Stimulated activated CD4-positive, alpha-beta T cell treated with anti-CD3 and anti-CD28 coated beads, Interleukin-1b, Interleukin-23, amount 100 ng/mL, for 48 hours (primary cell): ENCODE measurements at regions not wholly inside any gene's neighbourhood (a gene's known extent, or its start where the extent isn't known, plus 50 kb on each side); places are given as distances from the start of the nearest gene placed in this dataset.
"Not testable (repeated sequence)": the region's sequence is repeated elsewhere in the genome, so short reads cannot be mapped to it uniquely, and the experiment has no call there.

Experiments used
- DNase-seq: peaks from one replicate; pipeline ENCODE4 v3.0.0-alpha.2; 2020

DNA sequence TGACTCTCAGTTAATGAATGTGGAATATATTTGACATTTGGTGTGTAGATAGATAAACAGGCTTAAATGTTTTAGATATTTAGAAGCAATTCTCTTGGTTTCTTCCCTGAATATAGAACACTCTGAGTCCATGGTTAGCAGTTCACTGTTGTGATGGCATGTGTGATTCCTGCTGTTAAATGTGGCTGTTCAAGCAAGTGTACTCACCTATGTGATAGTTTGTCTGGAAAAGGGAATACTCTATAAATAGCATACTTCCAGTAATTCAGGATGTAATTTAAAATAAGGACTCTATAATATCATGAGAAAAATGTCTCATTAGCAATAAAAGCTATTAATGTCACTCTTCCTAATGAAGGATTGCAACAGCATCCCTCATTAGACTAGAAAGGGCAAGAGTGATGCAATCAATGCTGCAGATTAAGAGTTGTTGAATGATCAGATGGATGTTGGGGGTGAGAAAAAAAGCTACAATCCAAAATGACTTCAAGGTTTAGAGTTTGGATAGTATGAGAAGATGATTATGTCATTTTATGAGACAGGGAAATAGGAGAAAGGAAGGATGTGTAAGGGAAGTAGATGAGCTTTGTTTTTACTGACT lies 201.8 kb upstream of the WDFY3 start:
- no peak for DNase-seq

DNA sequence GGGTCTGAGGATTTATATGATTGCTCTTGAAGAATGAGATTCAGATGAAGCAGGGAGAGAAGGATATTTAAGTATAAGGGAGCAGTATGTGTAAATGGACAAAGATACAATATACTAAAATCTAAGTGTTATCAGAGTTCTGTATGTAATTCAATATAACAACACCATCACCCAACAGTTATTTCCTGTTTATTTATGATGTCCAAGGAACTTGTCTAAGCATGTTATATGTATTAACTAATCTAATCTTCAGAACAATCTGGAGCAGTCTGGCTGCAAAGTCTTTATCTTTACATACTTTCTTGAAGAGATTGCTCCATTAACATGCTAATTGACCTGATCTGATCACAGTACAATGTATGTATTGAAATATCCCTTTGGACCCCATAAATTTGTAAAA lies 203.8 kb upstream of the WDFY3 start:
- DNase-seq: no peak

DNA sequence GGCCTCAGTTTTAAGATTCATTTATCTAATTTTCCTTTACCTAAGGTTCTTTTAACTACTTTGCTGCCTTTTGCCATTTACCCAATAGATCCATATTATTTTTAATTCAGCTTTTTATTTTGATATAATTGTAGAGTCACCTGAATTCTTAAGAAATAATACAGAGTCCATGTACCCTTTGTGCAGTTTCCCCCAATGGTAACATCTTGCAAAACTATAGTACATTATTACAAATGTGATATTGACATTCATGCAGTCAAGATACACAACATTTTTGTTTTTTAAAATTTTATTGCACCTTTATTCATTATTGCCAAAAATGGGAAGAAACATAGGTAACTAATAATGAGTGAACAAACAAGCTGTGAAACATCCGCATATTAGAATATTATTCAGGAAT lies 208.7 kb upstream of the WDFY3 start:
- no peak for DNase-seq

DNA sequence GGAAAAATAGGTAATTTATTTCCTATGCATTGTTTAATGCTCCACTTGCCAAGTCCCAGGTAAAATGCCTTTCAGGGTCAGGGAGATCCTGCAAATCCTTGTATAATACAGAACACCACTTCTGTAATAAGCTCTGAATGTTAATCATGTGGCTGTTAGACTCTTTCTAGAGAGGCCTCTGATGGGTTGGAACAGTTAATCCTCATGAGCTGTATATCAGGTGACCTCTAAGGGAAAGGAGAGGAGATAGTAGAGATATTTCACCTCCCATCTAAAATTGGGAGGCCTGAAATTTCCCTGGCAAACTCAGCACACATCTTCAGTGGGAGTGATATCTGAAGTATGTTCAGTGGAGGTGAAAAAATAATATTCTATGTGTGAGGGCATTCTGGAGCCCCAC lies 210.6 kb upstream of the WDFY3 start:
- no peak for DNase-seq

DNA sequence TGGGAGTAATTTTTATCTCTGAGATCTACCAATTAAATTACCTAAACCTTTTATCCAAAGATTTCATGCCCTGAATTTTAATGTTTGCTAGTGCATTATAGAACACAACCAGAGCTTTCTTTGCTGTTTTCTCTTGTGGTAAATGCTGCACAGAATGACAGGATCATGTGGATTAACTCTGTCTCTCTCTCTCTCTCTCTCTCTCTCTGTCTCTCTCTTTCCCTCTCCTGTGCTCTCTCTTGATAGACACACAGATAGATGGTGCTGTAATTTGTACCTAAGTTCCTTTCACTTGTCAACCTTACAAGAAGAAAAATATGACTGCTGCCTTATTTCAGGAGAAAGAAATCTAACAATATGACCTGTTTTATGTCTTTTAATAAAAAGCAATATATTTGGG lies 211.2 kb upstream of the WDFY3 start:
- DNase-seq: no peak

DNA sequence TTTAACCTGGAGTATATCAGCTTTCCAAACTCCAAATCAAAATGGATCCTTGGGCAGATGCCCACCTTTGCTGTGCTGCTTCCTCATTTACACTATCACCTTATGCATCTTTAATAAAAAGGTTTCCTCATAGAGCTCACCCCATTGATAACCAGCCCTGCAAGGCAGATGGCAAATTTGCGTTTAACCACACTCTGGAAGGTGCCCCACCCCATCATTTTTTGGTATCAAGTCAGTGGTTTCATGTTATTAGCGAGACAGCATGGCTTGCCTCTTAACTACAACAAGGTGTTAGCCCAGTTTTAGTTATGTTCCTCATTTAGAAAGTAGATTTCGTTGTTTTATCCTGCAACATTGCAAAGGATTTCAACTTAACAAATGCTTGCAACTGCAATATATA lies 214.0 kb upstream of the WDFY3 start:
- no peak for DNase-seq

DNA sequence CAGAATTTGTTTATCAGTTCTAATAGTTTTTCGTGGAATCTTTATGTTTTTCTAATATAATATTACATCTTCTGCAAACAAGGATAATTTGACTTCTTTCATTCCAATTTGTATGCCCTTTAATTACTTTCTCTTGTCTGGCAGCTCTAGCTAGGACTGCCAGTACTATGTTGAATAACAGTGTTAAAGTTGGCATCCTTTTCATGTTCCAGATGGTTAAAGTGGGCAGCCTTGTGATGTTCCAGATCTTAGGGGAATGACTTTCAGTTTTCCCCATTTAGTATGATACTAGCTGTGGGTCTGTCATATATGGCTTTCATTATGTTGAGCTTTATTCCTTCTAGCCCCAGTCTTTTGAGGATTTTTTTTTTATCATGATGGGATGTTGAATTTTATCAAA lies 220.6 kb upstream of the WDFY3 start:
- no peak for DNase-seq

DNA sequence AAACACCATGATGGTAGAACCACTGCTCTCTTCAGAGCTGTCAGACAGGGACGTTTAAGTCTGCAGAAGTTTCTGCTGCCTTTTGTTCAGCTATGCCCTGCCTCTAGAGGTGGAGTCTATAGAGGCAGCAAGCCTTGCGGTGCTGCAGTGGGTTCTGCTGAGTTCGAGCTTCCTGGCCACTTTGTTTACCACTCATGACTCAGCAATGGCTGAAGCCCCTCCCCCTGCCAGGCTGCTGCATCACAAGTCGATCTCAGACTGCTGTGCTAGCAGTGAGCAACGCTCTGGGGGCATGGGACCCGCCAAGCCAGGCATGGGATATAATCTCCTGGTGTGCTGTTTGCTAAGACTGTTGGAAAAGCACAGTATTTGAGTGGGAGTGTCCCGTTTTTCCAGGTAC lies 229.5 kb upstream of the WDFY3 start:
- DNase-seq: not testable (repeated sequence)

DNA sequence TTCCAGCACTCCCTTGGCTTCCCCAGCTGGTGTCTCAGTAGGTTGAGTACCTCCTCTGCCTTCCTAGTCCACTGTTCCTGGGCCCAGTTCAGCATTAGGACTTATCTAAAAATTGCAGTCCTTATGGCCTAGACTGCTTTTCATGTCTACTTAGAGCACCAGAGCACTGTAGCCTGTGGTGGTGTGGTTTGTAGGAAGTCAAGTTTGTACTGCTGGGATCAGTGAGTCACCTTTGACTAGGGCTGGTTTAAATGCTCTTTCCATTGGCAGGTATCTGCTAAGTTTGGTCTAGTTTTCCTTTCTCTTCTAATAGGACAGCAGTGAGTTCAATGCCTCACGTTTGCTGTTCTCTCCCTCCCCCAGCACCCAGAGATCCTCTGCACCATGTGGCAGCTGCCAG lies 233.6 kb upstream of the WDFY3 start:
- no peak for DNase-seq

DNA sequence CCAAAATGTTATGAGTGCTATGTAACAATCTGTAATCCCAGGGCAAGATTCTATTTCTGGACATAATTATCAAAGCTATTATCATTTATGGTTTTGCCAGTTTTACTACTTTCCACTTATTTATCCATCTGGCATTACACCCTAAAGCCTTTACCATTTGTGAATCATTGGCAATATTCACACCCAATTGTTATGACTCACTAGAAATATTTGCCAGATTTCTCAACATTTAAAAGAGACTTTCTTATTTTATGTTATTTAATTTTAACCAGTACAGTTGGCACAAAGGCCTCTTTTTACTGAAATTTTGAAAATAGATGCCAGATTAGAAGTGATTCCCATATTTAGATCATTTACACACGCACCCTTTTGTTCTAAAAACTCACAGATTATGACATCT lies 242.7 kb upstream of the WDFY3 start:
- no peak for DNase-seq

DNA sequence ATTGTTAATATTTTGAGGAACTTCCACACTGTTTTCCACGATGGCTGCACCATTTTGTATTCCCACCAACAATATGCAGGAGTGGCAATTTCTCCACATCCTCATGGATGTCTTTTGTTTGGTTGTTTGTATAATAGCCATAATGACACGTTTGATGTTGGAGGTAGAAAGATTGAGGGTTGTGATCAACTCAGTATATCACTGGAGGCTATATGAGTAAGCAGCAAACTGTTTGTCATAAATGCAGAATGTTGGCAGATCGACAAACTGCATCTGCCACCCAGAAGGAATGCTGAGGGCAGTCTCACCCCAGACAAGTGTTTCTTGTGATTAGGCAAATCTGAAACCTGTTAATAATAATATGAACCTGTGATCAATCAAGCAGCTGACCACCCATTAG lies 243.9 kb upstream of the WDFY3 start:
- no peak for DNase-seq

DNA sequence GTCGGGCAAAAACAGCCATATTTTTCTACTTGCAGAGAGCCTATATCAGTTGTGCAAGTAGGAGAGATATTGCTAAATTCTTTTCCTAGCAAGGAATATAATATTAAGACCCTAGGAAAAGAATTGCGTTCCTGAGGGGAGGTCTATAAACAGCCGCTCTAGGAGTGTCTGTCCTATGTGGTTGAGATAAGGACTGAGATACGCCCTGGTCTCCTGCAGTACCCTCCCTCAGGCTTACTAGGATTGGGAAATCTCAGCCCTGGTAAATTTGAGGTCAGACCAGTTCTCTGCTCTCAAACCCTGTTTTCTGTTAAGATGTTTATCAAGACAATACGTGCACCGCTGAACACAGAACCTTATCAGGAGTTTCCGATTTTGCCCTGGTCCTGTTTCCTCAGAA lies 250.1 kb upstream of the WDFY3 start:
- not testable (repeated sequence) for DNase-seq

DNA sequence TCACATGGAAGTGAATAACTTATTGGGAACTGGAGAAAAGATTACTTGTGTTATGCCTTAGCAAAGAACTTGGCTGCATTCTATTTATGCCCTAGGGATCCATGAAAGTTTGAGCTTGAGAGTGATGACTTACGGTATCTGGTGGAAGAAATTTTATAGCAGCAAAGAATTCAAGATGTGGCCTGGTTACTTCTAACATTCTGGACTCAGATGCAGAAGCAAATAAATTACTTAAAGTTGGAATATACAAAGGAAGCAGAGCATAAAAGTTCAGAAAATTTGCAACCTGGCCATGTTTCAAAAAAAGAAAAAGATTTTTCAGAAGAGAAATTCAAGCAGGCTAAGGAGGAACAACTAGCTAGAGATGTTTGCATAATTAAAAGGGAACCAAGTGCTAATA lies 252.3 kb upstream of the WDFY3 start:
- DNase-seq: no peak

DNA sequence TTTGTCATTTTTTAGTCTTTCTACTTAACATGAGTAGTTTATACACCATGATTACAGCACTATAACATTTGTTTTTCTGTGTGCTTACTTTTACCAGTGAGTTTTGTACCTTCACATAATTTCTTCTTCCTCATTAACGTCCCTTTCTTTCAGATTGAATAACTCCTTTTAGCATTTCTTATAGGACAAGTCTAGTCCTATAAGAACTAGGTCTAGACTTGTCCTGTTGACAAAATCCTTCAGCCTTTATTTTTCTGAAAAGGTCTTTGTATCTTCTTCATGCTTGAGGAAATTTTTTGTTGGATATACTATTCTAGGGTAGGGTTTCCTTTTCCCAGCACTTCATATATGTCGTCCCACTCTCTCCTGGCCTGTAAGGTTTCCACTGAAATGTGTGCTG lies 253.3 kb upstream of the ARHGAP24 start:
- DNase-seq: no peak

DNA sequence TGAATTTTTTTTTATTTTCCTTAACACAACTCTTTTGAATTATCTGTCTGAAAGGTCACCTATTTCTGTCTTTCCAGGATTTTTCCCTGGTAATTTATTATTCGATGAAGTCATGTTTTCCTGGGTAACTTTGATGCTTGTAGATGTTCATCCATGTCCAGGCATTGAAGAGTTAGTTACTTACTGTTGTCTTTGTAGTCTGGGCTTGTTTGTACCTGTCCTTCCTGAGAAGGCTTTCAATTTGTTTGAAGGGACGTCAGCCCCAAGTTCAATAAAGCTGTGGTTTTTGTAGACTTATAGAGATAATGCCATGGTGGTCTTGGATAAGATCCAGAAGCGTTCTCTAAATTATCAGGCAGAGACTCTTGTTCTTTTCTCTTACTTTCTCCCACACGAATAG lies 252.4 kb upstream of the ARHGAP24 start:
- no peak for DNase-seq

DNA sequence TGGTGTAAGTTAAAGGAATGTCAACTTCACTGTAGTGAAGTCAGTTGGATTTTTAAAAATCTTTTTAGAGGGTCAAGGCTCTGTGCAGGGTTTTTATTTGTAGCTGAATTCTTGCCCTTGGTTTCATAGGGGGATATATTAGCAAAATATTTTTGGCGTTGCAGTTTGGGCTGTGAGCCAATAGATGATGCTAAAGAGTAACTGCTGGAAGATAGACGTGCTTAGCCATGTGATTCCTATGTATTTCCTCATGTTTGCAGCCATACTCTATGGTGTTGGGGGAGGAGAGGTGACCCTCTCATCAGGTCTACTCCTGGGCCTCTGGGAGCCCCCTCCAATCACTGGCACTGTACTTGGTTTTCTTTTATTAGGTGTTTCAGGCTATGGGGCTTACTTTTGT lies 246.7 kb upstream of the ARHGAP24 start:
- DNase-seq: no peak

DNA sequence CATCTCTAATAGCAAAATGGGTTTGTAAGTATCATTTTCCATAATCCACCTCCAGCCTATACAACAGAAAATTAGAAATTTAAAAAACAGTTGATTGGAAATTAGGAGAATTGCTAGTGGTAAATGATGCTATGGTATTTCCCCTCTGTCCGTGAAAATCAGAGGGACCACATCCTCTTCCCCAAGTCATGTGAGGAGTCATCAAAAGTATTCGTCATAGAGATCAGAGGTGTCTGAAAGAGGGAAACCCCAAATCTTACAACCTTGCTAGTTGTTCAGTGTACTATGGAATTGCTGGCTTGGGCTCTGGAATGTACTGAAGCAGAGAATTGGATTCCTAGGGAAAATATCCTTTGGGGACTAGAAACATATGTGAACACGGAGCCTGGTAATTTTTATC lies 241.4 kb upstream of the ARHGAP24 start:
- DNase-seq: no peak

DNA sequence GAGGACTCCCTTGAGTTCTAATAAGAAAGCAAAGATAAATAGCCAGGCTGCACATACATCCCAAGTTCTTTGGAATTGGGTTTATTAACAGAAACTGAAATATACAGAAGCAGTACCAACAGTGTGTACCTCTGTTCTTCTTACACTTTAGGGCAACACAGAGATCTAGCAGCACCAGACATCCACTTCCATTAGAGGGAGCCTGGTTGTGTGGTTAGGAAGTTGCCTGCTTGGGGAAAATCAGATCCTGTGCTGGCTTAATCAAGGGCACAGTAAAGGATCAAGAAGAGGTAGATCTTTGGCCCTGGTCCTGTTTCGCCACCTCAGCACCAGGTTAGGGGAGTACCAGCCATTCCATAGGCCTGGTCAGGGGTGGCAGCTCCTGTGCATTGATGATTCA lies 231.1 kb upstream of the ARHGAP24 start:
- no peak for DNase-seq

DNA sequence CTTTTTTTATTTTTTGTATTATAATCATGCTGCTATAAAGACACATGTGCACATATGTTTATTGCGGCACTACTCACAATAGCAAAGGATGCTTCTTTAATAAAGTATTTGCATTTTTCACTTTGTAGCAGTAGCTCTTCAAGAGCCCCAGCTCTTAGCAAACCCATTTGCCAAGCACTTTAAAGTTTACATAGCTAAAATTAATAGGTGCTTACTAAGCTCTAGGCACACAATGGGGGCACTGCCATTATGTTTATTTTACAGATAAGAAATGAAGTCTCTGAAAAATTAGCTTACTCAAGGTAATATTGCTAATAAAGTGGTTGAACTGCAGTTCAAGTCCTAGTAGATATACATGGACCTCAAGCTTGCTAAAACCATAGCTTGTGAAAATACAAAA lies 230.3 kb upstream of the ARHGAP24 start:
- DNase-seq: no peak

DNA sequence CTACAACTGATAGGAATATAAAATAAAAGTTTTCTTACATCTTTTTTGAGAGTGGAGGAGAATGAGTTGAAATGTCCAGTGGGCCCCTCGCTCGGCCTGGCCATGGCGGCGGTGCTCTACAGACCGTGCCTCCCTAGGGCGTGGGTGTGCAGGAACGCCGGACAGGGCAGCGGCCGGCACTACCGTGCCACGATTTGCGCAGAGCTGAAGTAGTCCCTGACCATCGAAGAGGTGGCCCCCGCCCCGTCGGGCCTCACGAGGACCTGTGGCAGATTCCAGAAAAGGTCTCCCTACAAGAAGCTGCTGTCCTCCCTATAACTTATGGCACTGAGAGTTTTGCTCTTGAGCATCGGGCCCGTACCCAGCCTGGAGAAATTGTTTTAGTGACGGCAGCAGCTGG lies 228.9 kb upstream of the ARHGAP24 start:
- no peak for DNase-seq

DNA sequence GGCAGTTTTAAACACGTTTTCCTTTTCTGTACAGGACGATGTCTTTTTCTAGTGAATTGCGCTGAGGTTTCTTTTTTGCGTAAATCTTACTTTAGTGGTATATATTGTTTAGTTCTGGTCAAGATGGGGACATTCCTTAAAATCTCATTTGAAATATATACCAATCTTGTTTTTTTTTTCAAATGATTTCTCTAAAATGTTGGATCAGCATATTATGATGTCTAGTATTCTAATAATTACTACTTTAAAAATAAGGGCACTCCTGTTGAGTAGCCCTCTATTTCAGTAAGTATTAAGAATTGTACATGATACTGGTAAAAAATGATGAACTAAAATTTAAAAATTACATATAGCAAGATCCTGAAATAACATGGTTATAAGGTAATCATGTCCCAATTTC lies 224.1 kb upstream of the ARHGAP24 start:
- no peak for DNase-seq

DNA sequence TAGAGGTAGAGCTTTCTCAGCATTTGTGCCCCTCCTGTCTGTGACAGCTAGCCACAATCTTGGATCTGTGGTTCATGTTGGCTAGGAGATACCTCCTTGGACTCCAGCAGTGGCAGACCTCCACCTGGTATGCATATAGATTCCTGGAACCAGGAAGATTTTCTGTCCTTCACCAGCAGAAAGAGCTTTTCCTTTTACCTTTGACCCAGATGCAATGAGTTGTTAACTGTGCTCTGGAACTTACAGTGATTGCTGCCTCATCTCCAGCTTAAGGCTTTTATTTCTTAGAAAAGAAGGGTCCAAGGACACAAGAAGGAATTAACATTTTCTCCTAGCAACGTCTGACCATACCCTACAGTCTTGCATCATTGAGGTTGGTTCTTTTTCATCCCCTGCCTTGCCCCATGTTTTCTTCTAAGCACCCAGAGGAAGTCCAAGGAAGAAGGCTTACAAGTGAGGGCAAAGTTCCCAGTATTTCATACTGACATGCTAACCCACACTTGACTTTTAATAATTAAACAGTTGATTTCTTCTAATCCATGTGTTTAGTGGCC lies 217.1 kb upstream of the ARHGAP24 start:
- no peak for DNase-seq

DNA sequence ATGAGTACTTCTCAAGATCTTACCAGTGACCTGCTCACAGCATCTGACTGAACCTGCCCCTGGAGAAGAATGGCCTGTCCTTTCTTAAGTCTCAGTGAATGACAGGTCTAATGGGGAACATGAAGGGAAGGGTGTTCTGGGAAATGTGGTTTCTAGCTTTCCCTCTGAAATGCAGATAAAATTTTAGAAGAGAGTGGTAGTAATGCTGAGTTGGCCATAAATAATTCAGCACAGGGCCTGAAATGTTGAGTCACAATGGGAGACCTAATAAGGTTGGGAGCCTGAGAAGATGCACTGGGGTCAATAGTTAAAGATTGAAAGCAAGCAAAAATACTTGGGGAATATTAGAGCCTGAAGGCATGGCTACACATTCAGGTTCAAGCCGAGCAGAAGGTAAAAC lies 214.9 kb upstream of the ARHGAP24 start:
- DNase-seq: no peak

DNA sequence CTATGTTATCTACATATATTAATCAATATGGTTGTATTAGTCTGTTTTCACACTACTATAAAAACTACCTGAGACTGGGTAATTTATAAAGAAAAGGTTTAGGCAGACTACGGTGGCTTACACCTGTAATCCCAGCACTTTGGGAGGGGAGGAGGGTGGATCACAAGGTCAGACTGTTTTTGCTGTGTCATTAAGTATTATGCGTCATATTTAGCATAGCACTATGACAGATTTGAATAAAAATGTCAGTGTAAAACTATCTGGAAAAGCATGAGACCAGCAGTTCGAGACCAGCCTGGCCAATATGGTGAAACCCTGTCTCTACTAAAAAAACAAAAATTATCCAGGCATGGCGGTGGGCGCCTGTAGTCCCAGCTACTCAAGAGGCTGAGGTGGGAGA lies 209.7 kb upstream of the ARHGAP24 start:
- no peak for DNase-seq

DNA sequence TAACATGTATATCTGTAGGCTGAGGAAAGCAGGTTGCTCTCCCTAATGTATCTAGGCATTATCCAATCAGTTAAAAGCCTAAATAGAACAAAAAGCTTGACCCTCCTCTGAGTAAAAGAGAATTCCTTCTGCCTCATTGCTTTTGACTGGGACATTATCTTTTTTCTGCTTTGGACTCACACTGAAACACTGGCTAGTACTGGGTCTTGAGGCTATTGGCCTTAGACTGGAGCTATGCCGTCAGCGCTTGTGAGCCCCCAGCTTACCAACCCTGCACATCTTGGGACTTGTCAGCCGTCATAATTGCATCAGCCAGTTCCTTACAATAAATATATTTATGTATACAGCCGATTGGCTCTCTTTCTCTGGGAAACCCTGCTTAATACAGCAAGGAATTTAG lies 206.8 kb upstream of the ARHGAP24 start:
- DNase-seq: no peak

DNA sequence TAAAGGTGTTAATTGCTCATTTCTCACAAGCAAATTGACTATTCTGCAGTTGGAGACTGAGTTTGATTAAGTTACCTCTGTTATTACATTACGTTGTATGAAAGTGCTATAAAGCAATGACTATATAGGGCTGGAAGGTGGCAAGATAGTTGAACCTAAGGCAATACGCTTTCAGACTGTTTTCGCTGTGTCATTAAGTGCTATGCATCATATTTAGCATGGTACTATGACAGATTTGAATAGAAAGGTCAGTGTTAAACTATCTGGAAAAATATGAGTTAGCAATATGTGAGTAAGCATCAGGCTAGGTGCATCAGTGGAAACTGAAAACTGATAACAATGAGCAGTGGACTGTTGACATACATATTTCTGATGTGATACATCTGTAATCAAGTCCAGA lies 206.0 kb upstream of the ARHGAP24 start:
- no peak for DNase-seq
